Testis (tissue), 2 donors: ENCODE measurements at regions not wholly inside any gene's neighbourhood (a gene's known extent, or its start where the extent isn't known, plus 50 kb on each side); places are given as distances from the start of the nearest gene placed in this dataset.

ENCODE experiments used
- DNase-seq: peaks from one replicate; pipeline ENCODE4 v3.0.0-alpha.2; 2019
- H3K27ac ChIP-seq, 2 donors: fragments of 200-600 bp; sonication (generic); one replicate each; pipeline ENCODE4 v1.5.1; 2019
- H3K27me3 ChIP-seq: fragments of 200-600 bp; sonication (generic); one replicate; pipeline ENCODE4 v1.5.1; 2019
- H3K36me3 ChIP-seq: fragments of 200-600 bp; sonication (generic); one replicate; pipeline ENCODE4 v1.5.1; 2017; ENCODE audit warnings: low read depth; ENCODE audit errors: missing control alignments
- H3K4me1 ChIP-seq: fragments of 200-600 bp; sonication (generic); one replicate; pipeline ENCODE4 v1.5.1; 2019
- H3K4me3 ChIP-seq, 2 donors: fragments of 200-600 bp; sonication (generic); one replicate each; pipeline ENCODE4 v1.5.1; 2017 to 2019
- H3K9me3 ChIP-seq: fragments of 200-600 bp; sonication (generic); one replicate; pipeline ENCODE4 v1.5.1; 2017
- POLR2A ChIP-seq: fragments of 450-650 bp; IDR thresholded peaks from one replicate; pipeline ENCODE4 v1.6.1; 2017; ENCODE audit warnings: antibody characterized with exemption, mild to moderate bottlenecking, moderate library complexity
- WGBS, 2 donors: methylation state at CpG; one replicate each; pipeline ENCODE4 v1.1.5; 2018; 5-methylcytosine and 5-hydroxymethylcytosine counted together
- intact Hi-C: fragments of 100-400 bp; cut with DNase I; formaldehyde crosslinking; loops from one replicate; pipeline ENCODE4 v1.15.1; 2023; ENCODE audit warnings: low total_unique reads
- TF ChIP-seq, protein P1 (sequence below), 3 experiments: fragments of 450-650 bp in 2 of 3; fragments of 200-600 bp in 1 of 3; sonication (generic) in 1 of 3; IDR thresholded peaks; one replicate each; pipeline ENCODE4 v1.5.1; 2016 to 2019; ENCODE audit warnings: antibody characterized with exemption in 3 of 3, mild to moderate bottlenecking in 2 of 3, moderate library complexity in 1 of 3

DNA sequence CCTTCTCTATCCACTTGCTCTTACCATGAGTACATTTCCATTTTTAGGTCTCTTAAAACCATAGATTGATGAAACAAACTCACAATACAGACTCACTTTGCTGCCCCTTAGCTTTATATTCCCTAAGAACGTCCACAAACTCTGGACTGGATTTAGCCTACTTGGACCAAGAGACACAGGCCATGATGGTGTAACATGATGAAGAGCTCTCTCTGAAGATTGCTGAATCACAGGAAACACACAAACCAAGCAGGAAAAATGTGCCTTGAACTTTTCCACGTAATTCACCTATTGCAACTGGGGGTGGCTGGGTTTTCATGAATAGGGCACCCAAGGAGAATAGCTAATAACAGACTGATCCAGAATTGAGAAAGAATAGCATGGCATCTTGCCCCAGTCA, 201.7 kb upstream of the RBBP8 start:
- Histone ChIP-seq H3K9me3 (no peaks in the 10 kb centered on the region), H3K36me3 (no peaks in the 10 kb centered on the region), H3K4me3 (no peak overlapping the region), H3K4me1 (no peaks in the 10 kb centered on the region), H3K27ac (no peak overlapping the region), H3K27me3 (no peaks in the 10 kb centered on the region)
- intact Hi-C loops: no loop called here
- no peak for TF ChIP-seq POLR2A
- TF ChIP-seq, protein P1, sequence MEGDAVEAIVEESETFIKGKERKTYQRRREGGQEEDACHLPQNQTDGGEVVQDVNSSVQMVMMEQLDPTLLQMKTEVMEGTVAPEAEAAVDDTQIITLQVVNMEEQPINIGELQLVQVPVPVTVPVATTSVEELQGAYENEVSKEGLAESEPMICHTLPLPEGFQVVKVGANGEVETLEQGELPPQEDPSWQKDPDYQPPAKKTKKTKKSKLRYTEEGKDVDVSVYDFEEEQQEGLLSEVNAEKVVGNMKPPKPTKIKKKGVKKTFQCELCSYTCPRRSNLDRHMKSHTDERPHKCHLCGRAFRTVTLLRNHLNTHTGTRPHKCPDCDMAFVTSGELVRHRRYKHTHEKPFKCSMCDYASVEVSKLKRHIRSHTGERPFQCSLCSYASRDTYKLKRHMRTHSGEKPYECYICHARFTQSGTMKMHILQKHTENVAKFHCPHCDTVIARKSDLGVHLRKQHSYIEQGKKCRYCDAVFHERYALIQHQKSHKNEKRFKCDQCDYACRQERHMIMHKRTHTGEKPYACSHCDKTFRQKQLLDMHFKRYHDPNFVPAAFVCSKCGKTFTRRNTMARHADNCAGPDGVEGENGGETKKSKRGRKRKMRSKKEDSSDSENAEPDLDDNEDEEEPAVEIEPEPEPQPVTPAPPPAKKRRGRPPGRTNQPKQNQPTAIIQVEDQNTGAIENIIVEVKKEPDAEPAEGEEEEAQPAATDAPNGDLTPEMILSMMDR (IDR thresholded peaks at IDR 0.05): no peak
- no peak for DNase-seq
- 67 to 79% methylated on average over 2 of the region's 2 CpGs for WGBS, 2 donors

DNA sequence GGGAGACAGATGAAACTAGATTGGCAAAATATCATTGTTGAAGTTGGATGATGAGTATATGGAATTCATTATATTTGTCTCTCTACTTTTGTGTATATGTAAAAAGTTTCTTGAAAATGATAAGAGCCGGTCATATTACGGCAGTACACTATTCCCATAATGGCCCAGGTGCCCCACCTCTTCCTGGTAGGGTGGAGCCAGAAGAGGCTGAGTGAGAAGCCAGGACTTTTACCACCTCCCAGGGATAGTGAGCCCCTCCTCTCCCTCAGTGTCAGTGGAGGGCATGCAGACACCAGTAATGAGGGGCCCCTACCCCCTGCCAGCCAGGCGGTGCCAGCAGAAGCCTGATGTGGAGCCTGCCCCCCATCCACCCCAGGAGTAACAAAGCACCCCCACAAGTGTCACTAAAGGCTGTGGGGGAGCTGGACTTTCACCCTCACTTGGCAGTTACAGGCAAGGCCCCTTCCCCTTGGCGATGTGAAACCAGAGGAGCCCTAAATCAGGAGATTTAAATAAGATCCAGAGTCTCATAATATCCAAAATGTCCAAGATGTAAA, 198.9 kb upstream of the RBBP8 start:
- no peak overlapping the region for H3K27ac ChIP-seq
- intact Hi-C loops: no loop called here
- TF ChIP-seq, protein P1 (IDR thresholded peaks at IDR 0.05): no peak
- no peak for TF ChIP-seq POLR2A
- H3K36me3 ChIP-seq: no peaks in the 10 kb centered on the region
- no peaks in the 10 kb centered on the region for H3K9me3 ChIP-seq
- 82 to 93% methylated on average over 3 to 4 of the region's 4 CpGs for whole genome bisulfite sequencing, 2 donors
- no peaks in the 10 kb centered on the region for H3K4me1 ChIP-seq
- no peak for DNase-seq
- H3K4me3 ChIP-seq: no peak overlapping the region
- H3K27me3 ChIP-seq: no peaks in the 10 kb centered on the region

DNA sequence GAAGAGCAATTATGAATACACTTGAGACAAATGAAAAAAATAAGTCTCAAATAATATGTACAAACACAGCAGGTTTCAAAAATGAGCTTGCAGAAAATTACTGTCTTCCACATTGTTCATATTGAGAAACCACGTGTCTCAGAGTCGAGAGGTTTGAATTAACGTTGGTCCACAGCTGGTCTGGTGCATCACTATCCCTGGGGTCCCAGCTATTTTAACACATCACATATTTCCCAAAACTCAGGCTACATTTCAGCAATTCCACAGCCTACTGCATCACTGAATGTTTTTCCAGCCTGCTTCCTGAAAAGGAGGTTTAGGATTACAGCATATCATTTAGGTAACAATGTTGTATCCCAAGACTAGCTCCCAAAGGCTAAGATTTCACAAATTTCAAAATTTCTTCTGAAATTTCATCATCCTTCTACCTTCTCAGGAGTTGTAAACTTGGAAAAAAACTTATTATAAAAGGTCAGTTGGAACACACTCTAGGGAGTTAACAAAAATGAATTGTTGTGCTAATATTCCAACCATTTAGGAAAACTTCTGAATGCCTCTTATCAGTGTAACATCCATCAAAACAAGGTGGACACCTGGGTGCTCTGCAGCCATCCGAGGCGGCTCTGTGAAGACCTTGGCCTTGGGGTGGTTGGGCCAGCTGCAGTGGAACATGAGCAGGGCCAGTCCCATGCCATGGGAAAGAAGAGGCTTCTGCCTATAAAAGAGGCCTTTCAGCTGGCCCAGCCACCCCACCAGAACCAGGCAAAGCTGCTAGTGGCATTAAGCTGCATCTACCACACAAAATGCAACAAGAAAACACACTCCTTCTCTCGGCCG, 198.1 kb upstream of the RBBP8 start:
- 70 to 73% methylated on average over 7 of the region's 7 CpGs for WGBS, 2 donors
- no peak overlapping the region for H3K4me3 ChIP-seq
- H3K9me3 ChIP-seq: no peaks in the 10 kb centered on the region
- no peaks in the 10 kb centered on the region for H3K36me3 ChIP-seq
- H3K27ac ChIP-seq: no peak overlapping the region
- H3K27me3 ChIP-seq: no peaks in the 10 kb centered on the region
- H3K4me1 ChIP-seq: no peaks in the 10 kb centered on the region
- intact Hi-C loops: no loop called here
- DNase-seq: no peak
- TF ChIP-seq, protein P1 (IDR thresholded peaks at IDR 0.05): no peak
- no peak for TF ChIP-seq POLR2A

DNA sequence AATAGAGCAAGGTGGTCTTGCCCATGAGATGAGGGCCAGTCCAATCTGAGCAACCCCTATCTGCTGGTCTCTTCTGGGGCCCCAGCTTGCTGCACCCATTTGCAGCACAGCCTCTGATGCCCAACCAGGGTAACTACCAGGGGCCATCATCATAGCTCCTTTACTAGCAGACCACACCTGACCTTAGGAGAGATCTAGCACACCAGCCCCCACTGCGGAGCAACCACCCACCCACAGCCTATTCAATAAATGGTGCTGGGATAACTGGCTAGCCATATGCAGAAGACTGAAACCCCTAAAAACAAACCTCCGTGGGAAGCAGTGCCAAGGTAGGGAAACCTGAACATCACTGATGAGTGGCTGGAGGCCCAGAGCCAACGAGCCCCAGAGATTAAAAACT, 196.1 kb upstream of the RBBP8 start:
- no peaks in the 10 kb centered on the region for H3K9me3 ChIP-seq
- intact Hi-C loops: no loop called here

DNA sequence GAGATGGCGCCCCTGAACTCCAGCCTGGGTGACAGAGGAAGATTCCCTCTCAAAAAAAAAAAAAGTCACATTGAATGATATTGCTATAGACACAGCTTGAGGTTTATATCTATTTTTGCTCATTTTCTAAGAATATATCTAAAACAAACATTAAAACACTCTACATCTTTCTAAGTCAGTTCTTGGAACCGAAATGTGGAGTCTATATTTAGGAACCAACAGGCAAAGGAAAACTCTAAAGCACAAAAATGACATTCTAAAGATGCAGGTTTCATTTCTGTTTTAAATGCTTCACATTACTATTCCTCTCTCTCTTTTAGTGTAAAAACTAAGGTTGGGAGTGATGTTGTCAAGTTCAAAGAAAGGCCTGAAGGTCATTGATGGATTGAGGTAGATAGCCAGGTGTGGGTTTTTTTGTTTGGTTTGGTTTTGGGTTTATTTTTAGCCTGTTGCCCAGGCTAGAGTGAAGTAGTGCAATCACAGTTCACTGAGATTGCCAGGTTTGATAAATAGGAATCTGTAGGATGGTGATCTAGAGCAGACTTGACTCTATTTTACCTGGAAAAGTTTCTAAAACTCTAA, 194.0 kb upstream of the RBBP8 start:
- H3K4me3 ChIP-seq: no peak overlapping the region
- intact Hi-C loops: no loop called here
- TF ChIP-seq, protein P1 (IDR thresholded peaks at IDR 0.05): no peak
- no peak for TF ChIP-seq POLR2A
- H3K27ac ChIP-seq: no peak overlapping the region
- no peaks in the 10 kb centered on the region for H3K36me3 ChIP-seq
- no peaks in the 10 kb centered on the region for H3K4me1 ChIP-seq
- 76 to 77% methylated on average over 2 of the region's 2 CpGs for WGBS, 2 donors
- no peaks in the 10 kb centered on the region for H3K27me3 ChIP-seq
- no peaks in the 10 kb centered on the region for H3K9me3 ChIP-seq
- DNase-seq: no peak

More for the DNA sequence above, 196.1 kb upstream of the RBBP8 start:
- no peak for DNase-seq
- TF ChIP-seq POLR2A: no peak
- no peaks in the 10 kb centered on the region for H3K4me1 ChIP-seq
- H3K27ac ChIP-seq: no peak overlapping the region
- H3K4me3 ChIP-seq: no peak overlapping the region
- H3K27me3 ChIP-seq: no peaks in the 10 kb centered on the region
- no peaks in the 10 kb centered on the region for H3K36me3 ChIP-seq
- 87 to 89% methylated on average over 3 of the region's 3 CpGs for WGBS, 2 donors
